GM12864 (cell line): ENCODE measurements at regions not wholly inside any gene's neighbourhood (a gene's known extent, or its start where the extent isn't known, plus 50 kb on each side); places are given as distances from the start of the nearest gene placed in this dataset.

Experiments used
- DNase-seq: peaks from one replicate; pipeline ENCODE4 v3.0.0-alpha.2; 2011; ENCODE audit warnings: low read depth
- H3K4me3 ChIP-seq: 2 replicates; pipeline ENCODE4 v1.5.1; 2011; ENCODE audit warnings: mild to moderate bottlenecking, low read depth, low read length, control low read depth
- CTCF ChIP-seq: IDR thresholded peaks from 2 replicates; pipeline ENCODE4 v1.5.1; 2011; ENCODE audit warnings: low read depth, mild to moderate bottlenecking, moderate library complexity, low read length, control low read depth, inconsistent platforms; ENCODE audit errors: missing control alignments

GRCh38 chr5:28750251-28750650, 1711.9 kb upstream of the CDH9 start:
- no peak for TF ChIP-seq CTCF
- DNase-seq = no peak
- H3K4me3 ChIP-seq = no peak overlapping the region

- H3K4me3 ChIP-seq = no peak overlapping the region
- DNase-seq = no peak
- TF ChIP-seq CTCF = no peak
These were observed 1710.1 kb upstream of the CDH9 start for GRCh38 chr5:28748446-28748845.

GRCh38 chr5:28743716-28744110, 1705.3 kb upstream of the CDH9 start:
- H3K4me3 ChIP-seq = no peak overlapping the region
- DNase-seq = no peak
- no peak for TF ChIP-seq CTCF

GRCh38 chr5:28743025-28743715, 1704.8 kb upstream of the CDH9 start:
- no peak for TF ChIP-seq CTCF
- H3K4me3 ChIP-seq = no peak overlapping the region
- DNase-seq = no peak

- no peak for DNase-seq
- no peak for TF ChIP-seq CTCF
- no peak overlapping the region for H3K4me3 ChIP-seq
These were observed 1699.3 kb upstream of the CDH9 start for GRCh38 chr5:28737682-28738081.

GRCh38 chr5:28737222-28737621, 1698.8 kb upstream of the CDH9 start:
- DNase-seq = no peak
- TF ChIP-seq CTCF = no peak
- no peak overlapping the region for H3K4me3 ChIP-seq

GRCh38 chr5:28734396-28734795, 1696.0 kb upstream of the CDH9 start:
- no peak for DNase-seq
- no peak overlapping the region for H3K4me3 ChIP-seq
- no peak for TF ChIP-seq CTCF
